Stimulated activated naive CD8-positive, alpha-beta T cell treated with anti-CD3 and anti-CD28 coated beads, Interleukin-15, Interleukin-2, amounts not matched to agents 100 ng/mL and 50 ng/mL, for 24 hours (primary cell): ENCODE measurements at regions not wholly inside any gene's neighbourhood (a gene's known extent, or its start where the extent isn't known, plus 50 kb on each side); places are given as distances from the start of the nearest gene placed in this dataset.

Experiments used
- H3K27ac Mint-ChIP-seq: one replicate; pipeline ENCODE4 v1.8.0; 2021; ENCODE audit warnings: mild to moderate bottlenecking, mixed read lengths
- H3K27me3 Mint-ChIP-seq: one replicate; pipeline ENCODE4 v1.8.0; 2021; ENCODE audit warnings: mixed read lengths
- H3K36me3 Mint-ChIP-seq: one replicate; pipeline ENCODE4 v1.8.0; 2021; ENCODE audit warnings: low read depth, mixed read lengths
- H3K4me1 Mint-ChIP-seq: one replicate; pipeline ENCODE4 v1.8.0; 2021; ENCODE audit warnings: low read depth, mixed read lengths
- H3K4me3 Mint-ChIP-seq: one replicate; pipeline ENCODE4 v1.8.0; 2021; ENCODE audit warnings: mild to moderate bottlenecking, mixed read lengths
- H3K9me3 Mint-ChIP-seq: one replicate; pipeline ENCODE4 v1.8.0; 2021; ENCODE audit warnings: mixed read lengths

DNA sequence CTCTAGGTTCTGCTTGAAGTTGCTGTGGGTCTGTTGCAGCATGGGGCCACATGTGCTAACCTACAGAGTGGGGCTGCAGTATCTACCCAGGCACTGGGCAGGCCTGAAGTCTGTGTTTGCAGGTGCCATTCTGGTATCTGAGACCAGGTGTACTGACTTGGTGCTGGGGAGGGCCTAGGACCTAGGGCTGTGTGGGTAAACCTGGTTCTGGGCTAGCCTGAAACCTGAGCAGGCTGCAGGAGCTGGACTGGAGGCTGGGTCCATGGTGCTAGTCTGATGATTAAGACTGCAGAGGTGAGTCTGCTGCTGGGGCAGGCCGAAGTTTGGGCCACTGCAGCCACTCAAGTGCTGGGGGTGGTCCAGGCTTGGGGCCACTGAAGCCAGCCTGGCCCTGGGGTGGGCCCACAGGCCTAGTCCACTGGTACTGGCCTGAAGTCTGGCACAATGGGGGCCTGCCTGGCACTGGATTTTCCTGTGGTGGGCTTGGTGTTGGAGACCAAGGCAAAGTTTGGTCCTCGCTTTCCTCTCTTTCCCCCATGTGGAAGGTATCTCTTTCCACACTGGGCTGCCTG is 310.6 kb downstream of the NDFIP2 start:
- Mint-ChIP-seq H3K27ac (no peak overlapping the region), H3K4me3 (no peak overlapping the region), H3K9me3 (no peaks in the 10 kb centered on the region), H3K4me1 (no peaks in the 10 kb centered on the region), H3K27me3 (no peaks in the 10 kb centered on the region), H3K36me3 (no peaks in the 10 kb centered on the region)

- H3K36me3 Mint-ChIP-seq = no peaks in the 10 kb centered on the region
- no peaks in the 10 kb centered on the region for H3K27me3 Mint-ChIP-seq
- no peaks in the 10 kb centered on the region for H3K4me1 Mint-ChIP-seq
- H3K9me3 Mint-ChIP-seq = no peaks in the 10 kb centered on the region
- H3K27ac Mint-ChIP-seq = no peak overlapping the region
- H3K4me3 Mint-ChIP-seq = no peak overlapping the region
Measured at GRCh38 chr13:79786176-79786575, 305.2 kb downstream of the NDFIP2 start.

DNA sequence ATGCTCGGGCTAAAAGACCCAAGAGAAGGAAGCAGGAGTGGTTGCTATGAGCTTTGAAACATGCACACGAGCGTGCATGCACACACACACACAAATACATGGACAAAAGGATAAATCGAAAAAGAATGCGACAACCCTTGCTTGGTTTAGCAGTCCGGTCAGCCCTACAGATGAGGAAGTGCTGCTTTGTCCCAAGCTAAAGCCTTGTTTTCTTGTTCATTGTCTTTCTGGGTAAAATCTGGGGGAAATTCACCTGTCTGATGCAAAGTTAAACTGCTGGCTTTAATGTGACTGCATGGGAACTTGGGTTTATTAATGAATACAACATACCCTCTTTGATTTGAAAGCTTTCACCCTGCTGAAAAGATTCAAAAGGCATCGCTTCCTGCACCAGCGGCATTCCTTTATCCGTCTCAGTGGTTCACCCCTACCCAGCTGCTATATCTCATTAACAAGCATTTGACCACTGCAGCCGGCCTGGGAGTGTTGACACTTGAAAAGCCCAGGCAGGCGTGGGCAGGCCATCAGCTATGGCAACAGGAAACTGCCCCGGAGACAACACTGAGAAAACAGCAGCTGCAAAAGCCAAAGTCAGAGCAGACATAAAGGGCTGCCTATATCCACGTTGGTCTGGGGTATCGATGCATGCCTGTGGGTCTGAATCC is 301.7 kb downstream of the NDFIP2 start:
- Mint-ChIP-seq H3K4me1 (no peaks in the 10 kb centered on the region), H3K27me3 (no peaks in the 10 kb centered on the region), H3K4me3 (no peak overlapping the region), H3K36me3 (no peaks in the 10 kb centered on the region), H3K27ac (no peak overlapping the region), H3K9me3 (no peaks in the 10 kb centered on the region)

DNA sequence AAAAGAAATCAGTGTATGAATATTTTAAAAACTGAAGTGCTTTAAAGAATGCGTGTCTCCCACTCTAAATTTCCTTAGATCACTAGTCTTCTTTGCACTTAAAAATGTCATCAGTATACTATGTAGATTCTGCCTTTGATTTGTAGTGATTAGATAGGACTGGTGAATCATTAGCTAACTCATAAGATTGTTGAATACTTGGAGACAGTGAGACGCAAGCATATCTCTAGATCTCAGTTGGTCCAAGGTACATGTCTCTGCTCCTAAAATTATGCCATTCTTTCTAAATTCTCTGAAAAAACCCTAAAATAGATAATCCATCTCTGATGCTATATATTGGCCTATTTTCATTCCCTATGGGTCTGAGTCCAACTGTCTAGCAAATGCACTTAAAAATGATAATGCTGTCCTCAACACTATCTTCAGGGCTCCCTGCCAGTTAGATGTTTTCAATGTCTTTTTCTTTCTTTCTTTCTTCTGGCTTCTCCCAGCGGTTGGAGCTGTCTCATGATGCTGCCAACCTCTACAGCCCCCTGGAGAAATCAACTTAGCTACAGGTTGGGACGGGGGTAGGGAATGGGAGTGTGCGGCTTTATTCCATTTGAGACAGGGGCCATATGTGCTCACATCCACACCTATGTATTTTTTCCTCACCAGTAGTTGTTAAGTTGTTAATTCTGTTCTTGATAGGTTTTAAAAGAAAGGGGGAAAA is 301.0 kb downstream of the NDFIP2 start:
- Mint-ChIP-seq H3K36me3 (no peaks in the 10 kb centered on the region), H3K9me3 (no peaks in the 10 kb centered on the region), H3K27me3 (no peaks in the 10 kb centered on the region), H3K27ac (no peak overlapping the region), H3K4me3 (no peak overlapping the region), H3K4me1 (no peaks in the 10 kb centered on the region)

DNA sequence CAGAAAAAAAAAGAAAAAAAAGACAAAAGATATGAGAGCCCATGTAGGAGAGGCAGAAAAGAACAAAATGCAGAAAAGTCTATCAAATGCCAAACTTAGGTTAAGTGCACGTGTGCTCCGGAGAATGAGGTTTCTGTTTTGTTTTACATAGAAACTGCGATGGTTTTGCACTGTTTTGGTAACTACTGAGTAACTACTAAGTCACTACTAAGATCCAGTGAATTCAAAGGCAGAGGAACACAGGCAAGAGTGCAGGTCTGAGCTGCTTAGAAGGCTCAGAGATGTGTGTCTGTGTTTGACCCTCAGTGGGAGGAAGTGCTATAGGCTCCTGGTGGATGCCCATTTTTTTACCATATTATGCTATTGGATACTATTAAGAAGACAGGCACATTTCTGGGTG is 299.3 kb downstream of the NDFIP2 start:
- no peaks in the 10 kb centered on the region for H3K27me3 Mint-ChIP-seq
- no peak overlapping the region for H3K4me3 Mint-ChIP-seq
- no peaks in the 10 kb centered on the region for H3K36me3 Mint-ChIP-seq
- no peaks in the 10 kb centered on the region for H3K4me1 Mint-ChIP-seq
- no peaks in the 10 kb centered on the region for H3K9me3 Mint-ChIP-seq
- H3K27ac Mint-ChIP-seq = no peak overlapping the region

DNA sequence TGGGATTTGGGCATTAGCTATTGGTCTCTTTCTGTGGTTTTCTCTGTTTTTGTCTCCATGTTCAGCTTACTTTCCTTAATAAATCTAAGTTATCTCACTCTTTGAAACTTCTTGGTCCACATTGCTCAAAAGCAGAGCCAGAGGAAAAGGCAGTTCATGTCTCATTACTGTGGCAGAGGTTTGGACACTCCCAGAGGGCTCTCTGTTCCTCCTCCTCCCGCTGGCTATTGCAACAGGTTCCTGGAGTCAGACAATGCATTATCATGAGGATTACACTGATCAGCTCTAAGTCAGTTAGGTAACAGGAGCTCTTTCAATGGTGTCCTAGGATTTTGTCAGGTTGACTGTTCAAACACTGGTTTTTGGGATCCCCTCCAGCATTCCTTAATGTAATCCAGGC is 298.8 kb downstream of the NDFIP2 start:
- no peaks in the 10 kb centered on the region for H3K27me3 Mint-ChIP-seq
- no peaks in the 10 kb centered on the region for H3K36me3 Mint-ChIP-seq
- H3K4me3 Mint-ChIP-seq = no peak overlapping the region
- no peaks in the 10 kb centered on the region for H3K4me1 Mint-ChIP-seq
- no peaks in the 10 kb centered on the region for H3K9me3 Mint-ChIP-seq
- no peak overlapping the region for H3K27ac Mint-ChIP-seq

DNA sequence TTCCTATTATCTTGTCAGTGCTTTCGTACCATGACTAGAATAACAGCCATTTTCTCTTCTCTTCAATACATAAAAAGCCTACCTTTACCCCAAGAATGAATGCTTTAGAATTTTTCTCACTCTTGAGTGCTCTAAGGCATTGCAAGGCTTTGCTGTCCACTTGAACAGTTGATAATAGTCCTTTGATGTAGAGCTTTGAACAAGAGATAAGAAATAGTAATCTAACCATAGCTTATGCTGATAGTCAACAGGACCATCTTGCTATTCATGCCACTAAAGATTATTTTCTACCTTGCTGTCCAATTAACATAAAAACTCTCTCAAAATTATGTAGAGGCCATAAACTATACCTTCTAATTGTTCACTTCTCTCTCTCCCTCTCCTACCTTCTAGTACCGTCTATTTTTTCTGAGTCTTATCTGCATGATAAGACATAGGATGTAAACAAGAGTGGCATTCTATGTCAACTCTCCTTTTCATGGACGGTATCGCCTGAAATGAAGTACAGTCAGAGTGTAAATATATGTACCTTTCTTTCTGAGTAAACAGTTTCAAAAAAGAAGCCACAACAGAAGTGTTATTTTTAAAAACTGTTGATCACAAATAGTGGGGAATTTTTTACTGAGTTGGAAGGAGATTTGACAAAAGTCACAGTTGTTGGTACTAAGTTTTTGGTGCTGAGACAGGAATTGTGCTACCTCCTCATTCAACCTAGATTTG is 297.9 kb downstream of the NDFIP2 start:
- H3K9me3 Mint-ChIP-seq = no peaks in the 10 kb centered on the region
- H3K4me1 Mint-ChIP-seq = no peaks in the 10 kb centered on the region
- H3K4me3 Mint-ChIP-seq = no peak overlapping the region
- H3K36me3 Mint-ChIP-seq = no peaks in the 10 kb centered on the region
- H3K27me3 Mint-ChIP-seq = no peaks in the 10 kb centered on the region
- no peak overlapping the region for H3K27ac Mint-ChIP-seq

GRCh38 chr13:79777504-79777903 is 296.5 kb downstream of the NDFIP2 start:
- no peaks in the 10 kb centered on the region for H3K36me3 Mint-ChIP-seq
- no peaks in the 10 kb centered on the region for H3K9me3 Mint-ChIP-seq
- no peak overlapping the region for H3K4me3 Mint-ChIP-seq
- H3K27me3 Mint-ChIP-seq = no peaks in the 10 kb centered on the region
- no peak overlapping the region for H3K27ac Mint-ChIP-seq
- no peaks in the 10 kb centered on the region for H3K4me1 Mint-ChIP-seq

GRCh38 chr13:79776531-79777295 is 295.8 kb downstream of the NDFIP2 start:
- Mint-ChIP-seq H3K9me3 (no peaks in the 10 kb centered on the region), H3K4me1 (no peaks in the 10 kb centered on the region), H3K27ac (no peak overlapping the region), H3K27me3 (no peaks in the 10 kb centered on the region), H3K4me3 (no peak overlapping the region), H3K36me3 (no peaks in the 10 kb centered on the region)

DNA sequence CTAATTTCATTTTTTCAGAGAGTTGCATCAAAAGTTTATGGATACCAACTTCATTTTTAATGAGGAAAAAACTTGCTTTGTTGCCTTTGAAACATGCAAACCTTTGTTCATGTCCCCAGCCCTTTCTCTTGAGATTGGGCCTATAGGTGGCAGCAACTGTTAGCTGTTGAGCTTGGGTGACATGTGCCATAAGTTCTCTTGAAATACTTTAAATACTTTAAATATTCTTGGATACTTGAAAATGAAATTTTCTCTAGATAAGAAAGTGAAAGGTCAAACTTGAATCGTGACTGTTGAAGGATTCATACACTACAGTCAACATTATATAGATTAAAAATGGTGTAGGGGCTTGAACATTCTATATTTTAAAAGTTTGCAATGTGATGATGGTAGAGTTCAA is 294.9 kb downstream of the NDFIP2 start:
- Mint-ChIP-seq H3K4me3 (no peak overlapping the region), H3K4me1 (no peaks in the 10 kb centered on the region), H3K9me3 (no peaks in the 10 kb centered on the region), H3K27ac (no peak overlapping the region), H3K27me3 (no peaks in the 10 kb centered on the region), H3K36me3 (no peaks in the 10 kb centered on the region)

DNA sequence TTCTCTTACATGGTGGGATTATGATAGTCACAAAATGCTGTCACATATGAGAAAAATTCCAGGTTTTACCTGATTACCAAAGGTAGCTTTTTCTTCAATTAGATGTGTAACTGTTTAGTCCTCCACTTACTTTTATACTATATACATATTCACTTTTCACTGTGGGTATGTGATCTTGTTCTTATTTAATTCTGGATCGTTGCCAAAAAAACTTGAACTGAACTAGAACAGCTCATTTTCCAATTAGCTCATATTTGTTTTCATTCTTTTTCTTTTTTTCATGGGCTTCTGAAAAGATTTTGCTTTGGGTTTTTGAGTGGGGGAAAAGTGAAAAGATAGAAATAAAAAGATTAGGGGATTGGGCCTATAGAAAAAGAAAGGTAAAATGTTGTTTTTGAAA is 291.9 kb downstream of the NDFIP2 start:
- Mint-ChIP-seq H3K27ac (no peak overlapping the region), H3K36me3 (no peaks in the 10 kb centered on the region), H3K27me3 (no peaks in the 10 kb centered on the region), H3K4me3 (no peak overlapping the region), H3K9me3 (no peaks in the 10 kb centered on the region), H3K4me1 (no peaks in the 10 kb centered on the region)

DNA sequence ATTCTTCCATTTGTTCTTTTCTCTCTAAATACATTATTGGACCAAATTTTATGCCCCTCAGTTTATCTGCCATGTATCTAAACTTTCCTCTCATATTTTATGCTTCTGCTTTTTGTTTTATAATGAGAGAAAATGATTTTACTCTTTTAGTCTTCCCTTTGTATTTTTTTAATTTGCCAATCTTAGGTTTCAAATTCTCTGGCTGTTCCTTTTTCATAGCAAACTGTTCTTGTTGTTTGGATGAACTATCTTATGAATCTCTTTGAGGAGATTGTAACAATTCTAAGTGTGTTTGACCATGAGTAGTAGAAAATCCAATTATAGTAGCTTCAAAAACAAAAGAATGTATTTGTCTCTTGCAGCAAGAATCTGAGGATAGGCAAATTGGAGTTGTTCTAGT is 290.5 kb downstream of the NDFIP2 start:
- Mint-ChIP-seq H3K4me3 (no peak overlapping the region), H3K9me3 (no peaks in the 10 kb centered on the region), H3K4me1 (no peaks in the 10 kb centered on the region), H3K27me3 (no peaks in the 10 kb centered on the region), H3K36me3 (no peaks in the 10 kb centered on the region), H3K27ac (no peak overlapping the region)

- Mint-ChIP-seq H3K27me3 (no peaks in the 10 kb centered on the region), H3K4me1 (no peaks in the 10 kb centered on the region), H3K36me3 (no peaks in the 10 kb centered on the region)
Measured at GRCh38 chr13:79770056-79770455, 289.1 kb downstream of the NDFIP2 start.

GRCh38 chr13:79767126-79767525 is 286.2 kb downstream of the NDFIP2 start:
- Mint-ChIP-seq H3K4me1 (no peaks in the 10 kb centered on the region), H3K27ac (no peak overlapping the region), H3K36me3 (no peaks in the 10 kb centered on the region), H3K9me3 (no peaks in the 10 kb centered on the region), H3K27me3 (no peaks in the 10 kb centered on the region), H3K4me3 (no peak overlapping the region)

More at GRCh38 chr13:79770056-79770455, 289.1 kb downstream of the NDFIP2 start:
- Mint-ChIP-seq H3K27ac (no peak overlapping the region), H3K4me3 (no peak overlapping the region), H3K9me3 (no peaks in the 10 kb centered on the region)

- no peak overlapping the region for H3K4me3 Mint-ChIP-seq
- no peaks in the 10 kb centered on the region for H3K4me1 Mint-ChIP-seq
- H3K27me3 Mint-ChIP-seq = no peaks in the 10 kb centered on the region
- no peak overlapping the region for H3K27ac Mint-ChIP-seq
- peaks cover 5% of the 10 kb centered on the region for H3K9me3 Mint-ChIP-seq
- no peaks in the 10 kb centered on the region for H3K36me3 Mint-ChIP-seq
Measured at GRCh38 chr13:79765331-79765730, 284.4 kb downstream of the NDFIP2 start.
